GM21526 (cell line): ENCODE measurements at regions not wholly inside any gene's neighbourhood (a gene's known extent, or its start where the extent isn't known, plus 50 kb on each side); places are given as distances from the start of the nearest gene placed in this dataset.

Experiments used
- ATAC-seq: cut with Tn5 transposase; IDR thresholded peaks from one replicate; pipeline ENCODE4 v1.9.1; 2021; ENCODE audit warnings: moderate library complexity; ENCODE audit not compliant: unreplicated experiment, low FRiP score

GRCh38 chr2:144217853-144218633 is 301.9 kb downstream of the ZEB2 start:
- ATAC-seq: no peak

GRCh38 chr2:144215701-144216675 is 303.9 kb downstream of the ZEB2 start:
- ATAC-seq: peak; percentile 61

GRCh38 chr2:144215207-144215606 is 304.7 kb downstream of the ZEB2 start:
- ATAC-seq: no peak

- peak; percentile 75 for ATAC-seq
These were observed 306.1 kb downstream of the ZEB2 start for GRCh38 chr2:144213797-144214196.

GRCh38 chr2:144211826-144212225 is 308.1 kb downstream of the ZEB2 start:
- ATAC-seq: no peak

GRCh38 chr2:144211065-144211464 is 308.9 kb downstream of the ZEB2 start:
- no peak for ATAC-seq

GRCh38 chr2:144210076-144210475 is 309.8 kb downstream of the ZEB2 start:
- ATAC-seq: no peak

- ATAC-seq: peak; percentile 59
These were observed 311.0 kb downstream of the ZEB2 start for GRCh38 chr2:144208924-144209323.

- no peak for ATAC-seq
These were observed 313.9 kb downstream of the ZEB2 start for GRCh38 chr2:144206019-144206418.

- no peak for ATAC-seq
These were observed 318.0 kb downstream of the ZEB2 start for GRCh38 chr2:144201868-144202468.

GRCh38 chr2:144201126-144201525 is 318.8 kb downstream of the ZEB2 start:
- no peak for ATAC-seq

- ATAC-seq: no peak
These were observed 321.8 kb downstream of the ZEB2 start for GRCh38 chr2:144198116-144198515.

GRCh38 chr2:144194326-144195071 is 325.4 kb downstream of the ZEB2 start:
- ATAC-seq: no peak

GRCh38 chr2:144190908-144191605 is 328.9 kb downstream of the ZEB2 start:
- no peak for ATAC-seq

GRCh38 chr2:144183727-144184126 is 336.2 kb downstream of the ZEB2 start:
- ATAC-seq: peak; percentile 98

GRCh38 chr2:144181001-144181400 is 338.9 kb downstream of the ZEB2 start:
- no peak for ATAC-seq

GRCh38 chr2:144180131-144180530 is 339.8 kb downstream of the ZEB2 start:
- no peak for ATAC-seq

GRCh38 chr2:144170179-144170578 is 349.7 kb downstream of the ZEB2 start:
- no peak for ATAC-seq

- no peak for ATAC-seq
These were observed 353.2 kb downstream of the ZEB2 start for GRCh38 chr2:144166743-144167142.
